Caco-2 (cell line): ENCODE measurements at regions not wholly inside any gene's neighbourhood (a gene's known extent, or its start where the extent isn't known, plus 50 kb on each side); places are given as distances from the start of the nearest gene placed in this dataset.

ENCODE experiments used
- BruUV-seq: library from RNA; stranded (reverse); fragments of 400-500 nt; replicated peaks from 2 replicates; lab custom pipeline; 2021; lab: Mats Ljungman, UMichigan
- CTCF ChIA-PET: fragments of 300-600 bp; sonication (Branson Sonifier 250); formaldehyde crosslinking; loops from one replicate; lab custom pipeline; 2022; ENCODE audit warnings: antibody characterized with exemption; lab: Charles Lee
- POLR2A ChIA-PET: fragments of 300-600 bp; sonication (Branson Sonifier 250); formaldehyde crosslinking; loops from one replicate; lab custom pipeline; 2022; ENCODE audit warnings: antibody characterized with exemption; lab: Charles Lee
- DNase-seq, 2 experiments: peaks; one replicate each; pipeline versions ENCODE4 v3.0.0 to v3.0.0-alpha.2; 2020 to 2022
- H3K27me3 ChIP-seq: replicated peaks from 2 replicates; pipeline ENCODE4 v1.6.0; 2011; ENCODE audit warnings: low read length; ENCODE audit not compliant: control insufficient read depth, insufficient read depth
- H3K36me3 ChIP-seq: 2 replicates; pipeline ENCODE4 v1.5.1; 2011; ENCODE audit warnings: low read length; ENCODE audit not compliant: control insufficient read depth, insufficient read depth
- H3K4me1 ChIP-seq: fragments of 250-450 bp; sonication (Bioruptor Pico); 2 replicates; pipeline ENCODE4 v1.5.1; 2020; ENCODE audit warnings: mild to moderate bottlenecking
- H3K4me3 ChIP-seq: 2 replicates; pipeline ENCODE4 v1.5.1; 2011; ENCODE audit warnings: low read depth, mild to moderate bottlenecking, control low read depth, low read length
- H3K9me3 ChIP-seq: fragments of 250-450 bp; sonication (Bioruptor Pico); 2 replicates; pipeline ENCODE4 v1.5.1; 2020; ENCODE audit warnings: mild to moderate bottlenecking, moderate library complexity
- H3K27ac Mint-ChIP-seq: one replicate; pipeline ENCODE4 v1.8.0; 2022; ENCODE audit warnings: mixed read lengths; ENCODE audit not compliant: unreplicated experiment
- H3K27me3 Mint-ChIP-seq: one replicate; pipeline ENCODE4 v1.8.0; 2022; ENCODE audit warnings: mixed read lengths; ENCODE audit not compliant: insufficient read depth, unreplicated experiment
- H3K36me3 Mint-ChIP-seq: one replicate; pipeline ENCODE4 v1.8.0; 2022; ENCODE audit warnings: mild to moderate bottlenecking, mixed read lengths; ENCODE audit not compliant: insufficient read depth, unreplicated experiment
- H3K4me1 Mint-ChIP-seq: one replicate; pipeline ENCODE4 v1.8.0; 2022; ENCODE audit warnings: low read depth, mixed read lengths; ENCODE audit not compliant: unreplicated experiment
- H3K4me3 Mint-ChIP-seq: one replicate; pipeline ENCODE4 v1.8.0; 2022; ENCODE audit warnings: mild to moderate bottlenecking, moderate library complexity, mixed read lengths; ENCODE audit not compliant: unreplicated experiment
- H3K9me3 Mint-ChIP-seq: one replicate; pipeline ENCODE4 v1.8.0; 2022; ENCODE audit warnings: mixed read lengths; ENCODE audit not compliant: unreplicated experiment
- CTCF ChIP-seq, 2 experiments: fragments of 200-600 bp in 1 of 2; IDR thresholded peaks; 1 replicate in 1 of 2; 2 replicates in 1 of 2; pipeline versions ENCODE4 v1.5.1 to v1.8.0; 2011 to 2022; ENCODE audit warnings: antibody characterized with exemption in 1 of 2, control low read depth in 1 of 2, inconsistent platforms in 1 of 2, low read depth in 1 of 2, low read length in 1 of 2, mild to moderate bottlenecking in 1 of 2, moderate library complexity in 1 of 2; ENCODE audit not compliant: insufficient read depth in 1 of 2, severe bottlenecking in 1 of 2, unreplicated experiment in 1 of 2
- intact Hi-C: fragments of 100-400 bp; cut with micrococcal nuclease; formaldehyde crosslinking; loops from one replicate; pipeline ENCODE4 v1.10.0; 2022; ENCODE audit not compliant: unreplicated experiment

GRCh38 chr1:188343914-188344313 lies 1515.2 kb downstream of the PLA2G4A start:
- Mint-ChIP-seq H3K27ac (no peak overlapping the region), H3K4me3 (no peak overlapping the region), H3K27me3 (no peaks in the 10 kb centered on the region), H3K4me1 (no peaks in the 10 kb centered on the region), H3K36me3 (no peaks in the 10 kb centered on the region), H3K9me3 (no peaks in the 10 kb centered on the region)
- BruUV-seq = no TSS peak
- Histone ChIP-seq H3K9me3 (no peaks in the 10 kb centered on the region), H3K36me3 (no peaks in the 10 kb centered on the region), H3K4me1 (no peaks in the 10 kb centered on the region), H3K27me3 (no peaks in the 10 kb centered on the region), H3K4me3 (no peak overlapping the region)
- DNase-seq = no peak
- POLR2A ChIA-PET = no interaction called here
- TF ChIP-seq CTCF (IDR thresholded peaks at IDR 0.05; ENCODE audit: insufficient read depth in 1 of 2, low read depth in 1 of 2, low read length in 1 of 2, severe bottlenecking in 1 of 2, unreplicated experiment in 1 of 2) = no peak
- intact Hi-C loops = no loop called here
- CTCF ChIA-PET = no interaction called here

- ChIA-PET CTCF (no interaction called here), POLR2A (no interaction called here)
- H3K9me3 Mint-ChIP-seq = no peaks in the 10 kb centered on the region
- no peaks in the 10 kb centered on the region for H3K9me3 ChIP-seq
- H3K4me3 Mint-ChIP-seq = no peak overlapping the region
- no TSS peak for BruUV-seq
- no peak for TF ChIP-seq CTCF (IDR thresholded peaks at IDR 0.05; ENCODE audit: insufficient read depth in 1 of 2, low read depth in 1 of 2, low read length in 1 of 2, severe bottlenecking in 1 of 2, unreplicated experiment in 1 of 2)
- no peak overlapping the region for H3K27ac Mint-ChIP-seq
- no peaks in the 10 kb centered on the region for H3K36me3 Mint-ChIP-seq
- H3K4me1 Mint-ChIP-seq = no peaks in the 10 kb centered on the region
- H3K36me3 ChIP-seq = no peaks in the 10 kb centered on the region
- no peaks in the 10 kb centered on the region for H3K4me1 ChIP-seq
- H3K27me3 ChIP-seq = no peaks in the 10 kb centered on the region
- no peak for DNase-seq
- H3K4me3 ChIP-seq = no peak overlapping the region
- intact Hi-C loops = no loop called here
- H3K27me3 Mint-ChIP-seq = peaks cover 3% of the 10 kb centered on the region
These were observed 1521.4 kb downstream of the PLA2G4A start for GRCh38 chr1:188350104-188350503.

GRCh38 chr1:188355082-188355481 lies 1526.3 kb downstream of the PLA2G4A start:
- Mint-ChIP-seq H3K27ac (no peak overlapping the region), H3K36me3 (no peaks in the 10 kb centered on the region), H3K9me3 (no peaks in the 10 kb centered on the region), H3K27me3 (no peaks in the 10 kb centered on the region), H3K4me1 (no peaks in the 10 kb centered on the region), H3K4me3 (no peak overlapping the region)
- Histone ChIP-seq H3K36me3 (no peaks in the 10 kb centered on the region), H3K27me3 (no peaks in the 10 kb centered on the region), H3K4me1 (no peaks in the 10 kb centered on the region), H3K9me3 (no peaks in the 10 kb centered on the region), H3K4me3 (no peak overlapping the region)
- TF ChIP-seq CTCF (IDR thresholded peaks at IDR 0.05; ENCODE audit: insufficient read depth in 1 of 2, low read depth in 1 of 2, low read length in 1 of 2, severe bottlenecking in 1 of 2, unreplicated experiment in 1 of 2) = peak in 1 of 2 experiments; percentile 2
- peak in 1 of 2 experiments; percentile 14 for DNase-seq
- intact Hi-C loops = no loop called here
- ChIA-PET CTCF (no interaction called here), POLR2A (no interaction called here)
- no TSS peak for BruUV-seq
